IMR-90 (cell line): ENCODE measurements at regions not wholly inside any gene's neighbourhood (a gene's known extent, or its start where the extent isn't known, plus 50 kb on each side); places are given as distances from the start of the nearest gene placed in this dataset.

Experiments
- CEBPB ChIP-seq: IDR thresholded peaks from 2 replicates; pipeline ENCODE4 v1.6.1; 2012; ENCODE audit warnings: low read depth, low read length, improper control_type of control experiment
- CHD1 ChIP-seq: IDR thresholded peaks from 2 replicates; pipeline ENCODE4 v1.6.1; 2012; ENCODE audit warnings: low read depth, low read length, improper control_type of control experiment
- ELK1 ChIP-seq: fragments of 150-350 bp; IDR thresholded peaks from 2 replicates; pipeline ENCODE4 v1.6.1; 2016; ENCODE audit warnings: low read depth, mild to moderate bottlenecking, low read length, moderate library complexity, borderline replicate concordance
- FOS ChIP-seq: fragments of 150-350 bp; IDR thresholded peaks from 2 replicates; pipeline ENCODE4 v1.6.1; 2016; ENCODE audit warnings: low read depth, low read length
- MAFK ChIP-seq: IDR thresholded peaks from 2 replicates; pipeline ENCODE4 v1.6.1; 2012; ENCODE audit warnings: low read depth, low read length, improper control_type of control experiment
- MAZ ChIP-seq: IDR thresholded peaks from 2 replicates; pipeline ENCODE4 v1.6.1; 2012; ENCODE audit warnings: low read depth, mild to moderate bottlenecking, low read length, improper control_type of control experiment, moderate library complexity, borderline replicate concordance
- MXI1 ChIP-seq: IDR thresholded peaks from 2 replicates; pipeline ENCODE4 v1.6.1; 2012; ENCODE audit warnings: low read depth, mild to moderate bottlenecking, low read length, moderate library complexity, borderline replicate concordance
- POLR2A ChIP-seq: IDR thresholded peaks from 2 replicates; pipeline ENCODE4 v1.6.1; 2012; ENCODE audit warnings: mild to moderate bottlenecking, low read depth, low read length
- RAD21 ChIP-seq: IDR thresholded peaks from 2 replicates; pipeline ENCODE4 v1.6.1; 2012; ENCODE audit warnings: low read length, improper control_type of control experiment
- RCOR1 ChIP-seq: IDR thresholded peaks from 2 replicates; pipeline ENCODE4 v1.6.1; 2012; ENCODE audit warnings: mild to moderate bottlenecking, low read length, improper control_type of control experiment; ENCODE audit not compliant: insufficient replicate concordance
- RFX5 ChIP-seq: IDR thresholded peaks from 2 replicates; pipeline ENCODE4 v1.8.0; 2012; ENCODE audit warnings: low read depth, mild to moderate bottlenecking, low read length, moderate library complexity
- SMC3 ChIP-seq: fragments of 150-350 bp; IDR thresholded peaks from 2 replicates; pipeline ENCODE4 v1.6.1; 2016; ENCODE audit warnings: low read depth, mild to moderate bottlenecking, antibody characterized with exemption, low read length, moderate library complexity
- USF2 ChIP-seq: fragments of 150-350 bp; IDR thresholded peaks from 2 replicates; pipeline ENCODE4 v1.6.1; 2017; ENCODE audit warnings: mild to moderate bottlenecking, antibody characterized with exemption, low read length, low read depth
- TF ChIP-seq, protein P1 (sequence below): conservative IDR thresholded peaks from 2 replicates; pipeline ENCODE4 v1.5.1; 2012; ENCODE audit warnings: mild to moderate bottlenecking, low read depth, low read length, improper control_type of control experiment

DNA sequence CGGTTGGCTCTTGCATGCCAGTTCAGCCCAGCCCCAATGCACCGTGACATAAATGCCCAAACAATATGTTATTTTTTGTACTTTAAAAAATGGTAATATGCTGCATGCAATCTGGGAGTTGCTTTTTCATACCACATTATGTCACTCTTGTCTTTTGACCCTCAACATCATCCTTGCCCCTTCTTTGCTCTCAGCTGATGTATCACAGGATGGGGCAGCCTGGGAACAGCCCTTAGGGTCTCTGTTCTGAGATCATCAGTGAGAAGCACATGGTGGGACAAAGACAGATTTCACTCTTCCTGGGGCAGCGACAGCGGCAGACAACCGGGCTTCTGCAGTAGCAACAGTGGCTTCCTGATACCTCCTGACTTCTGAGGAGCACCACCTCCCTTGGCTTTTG, 79.5 kb downstream of the SETD4 start:
- TF ChIP-seq, protein P1, sequence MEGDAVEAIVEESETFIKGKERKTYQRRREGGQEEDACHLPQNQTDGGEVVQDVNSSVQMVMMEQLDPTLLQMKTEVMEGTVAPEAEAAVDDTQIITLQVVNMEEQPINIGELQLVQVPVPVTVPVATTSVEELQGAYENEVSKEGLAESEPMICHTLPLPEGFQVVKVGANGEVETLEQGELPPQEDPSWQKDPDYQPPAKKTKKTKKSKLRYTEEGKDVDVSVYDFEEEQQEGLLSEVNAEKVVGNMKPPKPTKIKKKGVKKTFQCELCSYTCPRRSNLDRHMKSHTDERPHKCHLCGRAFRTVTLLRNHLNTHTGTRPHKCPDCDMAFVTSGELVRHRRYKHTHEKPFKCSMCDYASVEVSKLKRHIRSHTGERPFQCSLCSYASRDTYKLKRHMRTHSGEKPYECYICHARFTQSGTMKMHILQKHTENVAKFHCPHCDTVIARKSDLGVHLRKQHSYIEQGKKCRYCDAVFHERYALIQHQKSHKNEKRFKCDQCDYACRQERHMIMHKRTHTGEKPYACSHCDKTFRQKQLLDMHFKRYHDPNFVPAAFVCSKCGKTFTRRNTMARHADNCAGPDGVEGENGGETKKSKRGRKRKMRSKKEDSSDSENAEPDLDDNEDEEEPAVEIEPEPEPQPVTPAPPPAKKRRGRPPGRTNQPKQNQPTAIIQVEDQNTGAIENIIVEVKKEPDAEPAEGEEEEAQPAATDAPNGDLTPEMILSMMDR = no peak
- TF ChIP-seq RFX5 = no peak
- no peak for TF ChIP-seq POLR2A
- no peak for TF ChIP-seq RAD21
- TF ChIP-seq SMC3 = no peak
- no peak for TF ChIP-seq MAFK
- no peak for TF ChIP-seq MAZ
- no peak for TF ChIP-seq ELK1
- TF ChIP-seq CHD1 = no peak
- no peak for TF ChIP-seq CEBPB
- no peak for TF ChIP-seq USF2
- no peak for TF ChIP-seq MXI1
- no peak for TF ChIP-seq RCOR1
- no peak for TF ChIP-seq FOS
